Neural cell (in vitro differentiated cells): ENCODE measurements at regions not wholly inside any gene's neighbourhood (a gene's known extent, or its start where the extent isn't known, plus 50 kb on each side); places are given as distances from the start of the nearest gene placed in this dataset.

Source experiments
- H2AFZ ChIP-seq: fragments of 200-600, 300-800 bp; sonication (generic), shearing (Covaris generic); 2 replicates; pipeline ENCODE4 v1.6.0; 2014; ENCODE audit warnings: low read depth, mild to moderate bottlenecking, antibody characterized with exemption, low read length, moderate library complexity
- H3F3A ChIP-seq: fragments of 200-600 bp; shearing (Covaris generic); 2 replicates; pipeline ENCODE4 v1.6.1; 2016; ENCODE audit warnings: mild to moderate bottlenecking, moderate library complexity, mixed read lengths, antibody characterized with exemption, low read length; ENCODE audit not compliant: insufficient read depth, poor library complexity, severe bottlenecking
- H3K27ac ChIP-seq: fragments of 200-600, 300-800 bp; sonication (generic), shearing (Covaris generic); 2 replicates; pipeline ENCODE4 v1.5.1; 2014; ENCODE audit warnings: mild to moderate bottlenecking, low read length, moderate library complexity
- H3K27me3 ChIP-seq: fragments of 300-800, 200-600 bp; sonication (generic), shearing (Covaris generic); 2 replicates; pipeline ENCODE4 v1.6.0; 2014; ENCODE audit warnings: mild to moderate bottlenecking, low read depth, low read length, moderate library complexity; ENCODE audit not compliant: insufficient read depth
- H3K36me3 ChIP-seq: fragments of 300-800, 200-600 bp; sonication (generic), shearing (Covaris generic); 2 replicates; pipeline ENCODE4 v1.5.1; 2014; ENCODE audit warnings: mild to moderate bottlenecking, antibody characterized with exemption, low read length, moderate library complexity; ENCODE audit not compliant: insufficient read depth
- H3K4me2 ChIP-seq: fragments of 300-800, 200-600 bp; sonication (generic), shearing (Covaris generic); 2 replicates; pipeline ENCODE4 v1.6.0; 2014; ENCODE audit warnings: mild to moderate bottlenecking, low read length
- H3K4me3 ChIP-seq: fragments of 300-800, 200-600 bp; sonication (generic), shearing (Covaris generic); 2 replicates; pipeline ENCODE4 v1.5.1; 2014; ENCODE audit warnings: mild to moderate bottlenecking, low read length, moderate library complexity
- H3K79me2 ChIP-seq: fragments of 200-600 bp; shearing (Covaris generic); replicated peaks from 2 replicates; pipeline ENCODE4 v1.6.0; 2014; ENCODE audit warnings: mild to moderate bottlenecking, low read length, moderate library complexity; ENCODE audit not compliant: insufficient read depth
- H3K9ac ChIP-seq: fragments of 300-800, 200-600 bp; sonication (generic), shearing (Covaris generic); 2 replicates; pipeline ENCODE4 v1.6.1; 2016; ENCODE audit warnings: mild to moderate bottlenecking, low read length, mixed read lengths
- H3K9me2 ChIP-seq: fragments of 200-600 bp; shearing (Covaris generic); 2 replicates; pipeline ENCODE4 v1.6.1; 2016; ENCODE audit warnings: mild to moderate bottlenecking, low read length, mixed read lengths; ENCODE audit not compliant: insufficient read depth
- H3K9me3 ChIP-seq: fragments of 200-600, 300-800 bp; sonication (generic), shearing (Covaris generic); 2 replicates; pipeline ENCODE4 v1.6.1; 2016; ENCODE audit warnings: mild to moderate bottlenecking, mixed run types, low read length, moderate library complexity, mixed read lengths
- H4K20me1 ChIP-seq: fragments of 200-600 bp; shearing (Covaris generic); 2 replicates; pipeline ENCODE4 v1.6.1; 2016; ENCODE audit warnings: mild to moderate bottlenecking, mixed run types; ENCODE audit not compliant: insufficient read depth
- EP300 ChIP-seq: fragments of 450-650 bp; conservative IDR thresholded peaks from 2 replicates; pipeline ENCODE4 v1.6.1; 2014; ENCODE audit warnings: antibody characterized with exemption, mild to moderate bottlenecking, moderate library complexity; ENCODE audit not compliant: poor library complexity, severe bottlenecking
- EZH2 ChIP-seq: fragments of 200-600, 300-800 bp; shearing (Covaris generic), sonication (generic); IDR thresholded peaks from 2 replicates; pipeline ENCODE4 v1.6.1; 2014; ENCODE audit warnings: antibody characterized with exemption, low read length, borderline replicate concordance, mild to moderate bottlenecking; ENCODE audit not compliant: insufficient read depth, poor library complexity, severe bottlenecking
- MXI1 ChIP-seq: fragments of 450-650 bp; conservative IDR thresholded peaks from 2 replicates; pipeline ENCODE4 v1.6.1; 2014; ENCODE audit warnings: antibody characterized with exemption, mild to moderate bottlenecking; ENCODE audit not compliant: poor library complexity, severe bottlenecking
- POLR2AphosphoS5 ChIP-seq: IDR thresholded peaks from 2 replicates; pipeline ENCODE4 v1.6.1; 2012
- RAD21 ChIP-seq: fragments of 450-650 bp; conservative IDR thresholded peaks from 2 replicates; pipeline ENCODE4 v1.6.1; 2014; ENCODE audit warnings: antibody characterized with exemption, mild to moderate bottlenecking, moderate library complexity
- SMC3 ChIP-seq: fragments of 450-650 bp; conservative IDR thresholded peaks from 2 replicates; pipeline ENCODE4 v1.6.1; 2014; ENCODE audit warnings: antibody characterized with exemption, mild to moderate bottlenecking, moderate library complexity; ENCODE audit not compliant: poor library complexity
- TAF1 ChIP-seq: IDR thresholded peaks from 2 replicates; pipeline ENCODE4 v1.6.1; 2012; ENCODE audit warnings: low read depth
- TF ChIP-seq, protein P1 (sequence below): IDR thresholded peaks from 2 replicates; pipeline ENCODE4 v1.6.1; 2012; ENCODE audit warnings: borderline replicate concordance
- TF ChIP-seq, protein P2 (sequence below): fragments of 450-650 bp; IDR thresholded peaks from 2 replicates; pipeline ENCODE4 v1.5.1; 2014; ENCODE audit warnings: antibody characterized with exemption, mild to moderate bottlenecking, moderate library complexity; ENCODE audit not compliant: poor library complexity, severe bottlenecking

DNA sequence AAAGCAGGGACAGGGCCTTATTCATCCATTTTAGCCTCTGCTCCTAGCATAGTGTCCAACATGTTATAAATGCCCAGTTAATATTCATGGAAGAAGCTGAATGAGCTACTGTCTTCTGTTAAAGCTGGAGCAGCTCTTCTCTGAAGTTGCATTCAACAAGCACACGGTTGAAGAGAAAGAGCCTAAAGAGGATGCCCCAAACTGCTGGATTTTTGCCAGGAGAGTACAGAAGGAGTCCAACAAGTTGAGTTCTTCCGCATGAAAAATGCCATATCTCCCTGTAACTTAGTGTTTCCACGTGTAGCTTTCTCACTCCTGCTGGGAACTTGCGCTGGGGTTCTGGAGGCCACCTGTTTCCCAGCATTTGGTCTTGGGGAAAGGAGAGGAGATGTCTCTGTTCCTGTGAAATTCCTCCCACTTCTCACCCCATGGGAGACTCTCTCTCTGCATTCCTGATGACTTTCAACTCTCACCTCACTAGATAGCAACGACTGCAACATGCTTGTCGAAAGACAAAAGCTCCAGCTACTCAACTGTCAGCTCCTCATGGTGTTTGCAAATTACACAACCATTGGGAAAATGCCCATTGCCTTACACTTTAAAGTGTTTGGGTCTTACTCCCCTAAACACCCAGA lies 122.8 kb downstream of the KIF4B start:
- TF ChIP-seq EP300, result no peak
- no peak for TF ChIP-seq TAF1
- no peak for TF ChIP-seq SMC3
- H4K20me1 ChIP-seq, result no peaks in the 10 kb centered on the region
- H3K9me3 ChIP-seq, result no peaks in the 10 kb centered on the region
- no peak overlapping the region for H3K4me3 ChIP-seq
- no peak overlapping the region for H3K4me2 ChIP-seq
- H3K9ac ChIP-seq, result no peak overlapping the region
- no peak overlapping the region for H2AFZ ChIP-seq
- no peak overlapping the region for H3K27ac ChIP-seq
- H3F3A ChIP-seq, result no peaks in the 10 kb centered on the region
- no peaks in the 10 kb centered on the region for H3K9me2 ChIP-seq
- H3K36me3 ChIP-seq, result no peaks in the 10 kb centered on the region
- no peaks in the 10 kb centered on the region for H3K27me3 ChIP-seq
- H3K79me2 ChIP-seq, result no peaks in the 10 kb centered on the region

DNA sequence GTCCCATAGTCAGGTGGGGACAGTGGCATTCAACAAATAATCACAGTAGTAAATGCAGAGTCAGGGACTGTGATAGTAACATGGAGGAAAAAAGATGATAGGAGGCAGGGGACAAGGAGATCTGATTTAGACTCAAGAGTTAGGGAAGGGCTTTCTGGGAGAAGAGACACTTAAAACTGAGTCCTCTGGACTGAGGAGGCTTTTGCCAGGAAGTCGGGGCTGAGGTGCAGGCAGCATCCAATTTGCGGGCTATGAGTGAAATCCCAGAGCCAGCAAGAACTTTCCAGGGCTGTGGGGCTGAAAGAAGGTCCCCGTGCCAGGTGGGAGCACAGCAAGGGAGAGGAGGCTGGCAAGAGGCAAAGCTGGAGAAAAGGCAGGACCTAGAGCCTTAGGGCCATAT lies 124.1 kb downstream of the KIF4B start:
- H3K9ac ChIP-seq, result no peak overlapping the region
- no peaks in the 10 kb centered on the region for H3K79me2 ChIP-seq
- TF ChIP-seq EZH2 (no peak), EP300 (no peak), SMC3 (no peak), POLR2AphosphoS5 (no peak), RAD21 (no peak), TAF1 (no peak), MXI1 (no peak)
- TF ChIP-seq, protein P1, sequence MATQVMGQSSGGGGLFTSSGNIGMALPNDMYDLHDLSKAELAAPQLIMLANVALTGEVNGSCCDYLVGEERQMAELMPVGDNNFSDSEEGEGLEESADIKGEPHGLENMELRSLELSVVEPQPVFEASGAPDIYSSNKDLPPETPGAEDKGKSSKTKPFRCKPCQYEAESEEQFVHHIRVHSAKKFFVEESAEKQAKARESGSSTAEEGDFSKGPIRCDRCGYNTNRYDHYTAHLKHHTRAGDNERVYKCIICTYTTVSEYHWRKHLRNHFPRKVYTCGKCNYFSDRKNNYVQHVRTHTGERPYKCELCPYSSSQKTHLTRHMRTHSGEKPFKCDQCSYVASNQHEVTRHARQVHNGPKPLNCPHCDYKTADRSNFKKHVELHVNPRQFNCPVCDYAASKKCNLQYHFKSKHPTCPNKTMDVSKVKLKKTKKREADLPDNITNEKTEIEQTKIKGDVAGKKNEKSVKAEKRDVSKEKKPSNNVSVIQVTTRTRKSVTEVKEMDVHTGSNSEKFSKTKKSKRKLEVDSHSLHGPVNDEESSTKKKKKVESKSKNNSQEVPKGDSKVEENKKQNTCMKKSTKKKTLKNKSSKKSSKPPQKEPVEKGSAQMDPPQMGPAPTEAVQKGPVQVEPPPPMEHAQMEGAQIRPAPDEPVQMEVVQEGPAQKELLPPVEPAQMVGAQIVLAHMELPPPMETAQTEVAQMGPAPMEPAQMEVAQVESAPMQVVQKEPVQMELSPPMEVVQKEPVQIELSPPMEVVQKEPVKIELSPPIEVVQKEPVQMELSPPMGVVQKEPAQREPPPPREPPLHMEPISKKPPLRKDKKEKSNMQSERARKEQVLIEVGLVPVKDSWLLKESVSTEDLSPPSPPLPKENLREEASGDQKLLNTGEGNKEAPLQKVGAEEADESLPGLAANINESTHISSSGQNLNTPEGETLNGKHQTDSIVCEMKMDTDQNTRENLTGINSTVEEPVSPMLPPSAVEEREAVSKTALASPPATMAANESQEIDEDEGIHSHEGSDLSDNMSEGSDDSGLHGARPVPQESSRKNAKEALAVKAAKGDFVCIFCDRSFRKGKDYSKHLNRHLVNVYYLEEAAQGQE, result no peak
- TF ChIP-seq, protein P2, sequence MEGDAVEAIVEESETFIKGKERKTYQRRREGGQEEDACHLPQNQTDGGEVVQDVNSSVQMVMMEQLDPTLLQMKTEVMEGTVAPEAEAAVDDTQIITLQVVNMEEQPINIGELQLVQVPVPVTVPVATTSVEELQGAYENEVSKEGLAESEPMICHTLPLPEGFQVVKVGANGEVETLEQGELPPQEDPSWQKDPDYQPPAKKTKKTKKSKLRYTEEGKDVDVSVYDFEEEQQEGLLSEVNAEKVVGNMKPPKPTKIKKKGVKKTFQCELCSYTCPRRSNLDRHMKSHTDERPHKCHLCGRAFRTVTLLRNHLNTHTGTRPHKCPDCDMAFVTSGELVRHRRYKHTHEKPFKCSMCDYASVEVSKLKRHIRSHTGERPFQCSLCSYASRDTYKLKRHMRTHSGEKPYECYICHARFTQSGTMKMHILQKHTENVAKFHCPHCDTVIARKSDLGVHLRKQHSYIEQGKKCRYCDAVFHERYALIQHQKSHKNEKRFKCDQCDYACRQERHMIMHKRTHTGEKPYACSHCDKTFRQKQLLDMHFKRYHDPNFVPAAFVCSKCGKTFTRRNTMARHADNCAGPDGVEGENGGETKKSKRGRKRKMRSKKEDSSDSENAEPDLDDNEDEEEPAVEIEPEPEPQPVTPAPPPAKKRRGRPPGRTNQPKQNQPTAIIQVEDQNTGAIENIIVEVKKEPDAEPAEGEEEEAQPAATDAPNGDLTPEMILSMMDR, result no peak
- no peaks in the 10 kb centered on the region for H3K36me3 ChIP-seq
- no peaks in the 10 kb centered on the region for H3K9me2 ChIP-seq
- H3K4me2 ChIP-seq, result no peak overlapping the region
- H3K27ac ChIP-seq, result no peak overlapping the region
- H3K4me3 ChIP-seq, result no peak overlapping the region
- no peak overlapping the region for H2AFZ ChIP-seq
- no peaks in the 10 kb centered on the region for H3F3A ChIP-seq
- H3K27me3 ChIP-seq, result no peaks in the 10 kb centered on the region
- H4K20me1 ChIP-seq, result no peaks in the 10 kb centered on the region
- H3K9me3 ChIP-seq, result no peaks in the 10 kb centered on the region
